Keratinocyte (primary cell): ENCODE measurements at regions not wholly inside any gene's neighbourhood (a gene's known extent, or its start where the extent isn't known, plus 50 kb on each side); places are given as distances from the start of the nearest gene placed in this dataset.
A peak's percentile ranks its signal among the peaks of the same experiment; 100 is the strongest.

Experiments
- DNase-seq: peaks from one replicate; pipeline ENCODE4 v3.0.0-alpha.2; 2011; ENCODE audit warnings: low read depth, missing footprints, low spot score
- FAIRE-seq: peaks from 2 replicates; lab custom pipeline; 2011; peaks lifted over from hg19 to GRCh38; lab: Jason Lieb, UNC
- H2AFZ ChIP-seq: 2 replicates; pipeline ENCODE4 v1.6.0; 2012; ENCODE audit warnings: low read length, control low read depth, inconsistent platforms; ENCODE audit not compliant: control insufficient read depth
- H3K27ac ChIP-seq: 2 replicates; pipeline ENCODE4 v1.5.1; 2011; ENCODE audit warnings: low read length; ENCODE audit not compliant: control insufficient read depth, insufficient read depth
- H3K27me3 ChIP-seq: 3 replicates; pipeline ENCODE4 v1.6.0; 2011; ENCODE audit warnings: low read length; ENCODE audit not compliant: control insufficient read depth, insufficient read depth; ENCODE audit errors: extremely low read depth
- H3K36me3 ChIP-seq, 2 experiments: 2 replicates in 1 of 2; 3 replicates in 1 of 2; pipeline ENCODE4 v1.5.1; 2011; ENCODE audit warnings: low read length in 2 of 2, mild to moderate bottlenecking in 1 of 2; ENCODE audit not compliant: control insufficient read depth in 2 of 2, insufficient read depth in 2 of 2; ENCODE audit errors: extremely low read depth in 1 of 2
- H3K4me1 ChIP-seq: 3 replicates; pipeline ENCODE4 v1.5.1; 2011; ENCODE audit warnings: low read length; ENCODE audit not compliant: control insufficient read depth, insufficient read depth; ENCODE audit errors: extremely low read depth
- H3K4me2 ChIP-seq: 3 replicates; pipeline ENCODE4 v1.6.0; 2011; ENCODE audit warnings: low read depth, low read length; ENCODE audit not compliant: control insufficient read depth, insufficient read depth; ENCODE audit errors: extremely low read depth
- H3K4me3 ChIP-seq, 3 experiments: fragments of 200-600 bp in 1 of 3; sonication (generic) in 1 of 3; 2 replicates in 2 of 3; 3 replicates in 1 of 3; pipeline ENCODE4 v1.5.1; 2011 to 2016; ENCODE audit warnings: low read length in 3 of 3, mild to moderate bottlenecking in 3 of 3, control low read depth in 2 of 3, inconsistent platforms in 1 of 3, low read depth in 1 of 3, mixed read lengths in 1 of 3, mixed run types in 1 of 3, moderate library complexity in 1 of 3; ENCODE audit not compliant: control insufficient read depth in 2 of 3, insufficient read depth in 2 of 3; ENCODE audit errors: extremely low read depth in 1 of 3
- H3K79me2 ChIP-seq: 2 replicates; pipeline ENCODE4 v1.6.0; 2012; ENCODE audit warnings: low read length; ENCODE audit not compliant: control insufficient read depth, insufficient read depth
- H3K9ac ChIP-seq: 3 replicates; pipeline ENCODE4 v1.6.0; 2011; ENCODE audit warnings: low read length; ENCODE audit not compliant: control insufficient read depth, insufficient read depth; ENCODE audit errors: extremely low read depth
- H3K9me1 ChIP-seq: 3 replicates; pipeline ENCODE4 v1.6.0; 2011; ENCODE audit warnings: low read length; ENCODE audit not compliant: control insufficient read depth, insufficient read depth; ENCODE audit errors: extremely low read depth
- H3K9me3 ChIP-seq: 2 replicates; pipeline ENCODE4 v1.5.1; 2012; ENCODE audit warnings: low read depth, low read length; ENCODE audit not compliant: control insufficient read depth
- H4K20me1 ChIP-seq: 3 replicates; pipeline ENCODE4 v1.6.0; 2011; ENCODE audit warnings: low read length; ENCODE audit not compliant: control insufficient read depth, insufficient read depth; ENCODE audit errors: extremely low read depth
- CTCF ChIP-seq, 3 experiments: IDR thresholded peaks in 1 of 3; conservative IDR thresholded peaks in 1 of 3; optimal IDR thresholded peaks in 1 of 3; 2 replicates in 2 of 3; 3 replicates in 1 of 3; pipeline versions ENCODE3 to v1.5.1; 2011; ENCODE audit warnings: low read length in 3 of 3, mild to moderate bottlenecking in 3 of 3, moderate library complexity in 2 of 3, control low read depth in 1 of 3, inconsistent platforms in 1 of 3; ENCODE audit not compliant: insufficient read depth in 2 of 3; ENCODE audit errors: extremely low read depth in 1 of 3
- EZH2 ChIP-seq: IDR thresholded peaks from one replicate; pipeline ENCODE4 v1.6.1; 2012; ENCODE audit warnings: inconsistent platforms, mild to moderate bottlenecking, low read length, moderate library complexity
- dilution Hi-C: fragments of 300-500 bp; cut with MboI; formaldehyde crosslinking; loops from one replicate; pipeline ENCODE4 v1.7.0; 2020; ENCODE audit warnings: low sequenced_read_pairs; ENCODE audit not compliant: extremely low pct_ligation_motif_present

DNA sequence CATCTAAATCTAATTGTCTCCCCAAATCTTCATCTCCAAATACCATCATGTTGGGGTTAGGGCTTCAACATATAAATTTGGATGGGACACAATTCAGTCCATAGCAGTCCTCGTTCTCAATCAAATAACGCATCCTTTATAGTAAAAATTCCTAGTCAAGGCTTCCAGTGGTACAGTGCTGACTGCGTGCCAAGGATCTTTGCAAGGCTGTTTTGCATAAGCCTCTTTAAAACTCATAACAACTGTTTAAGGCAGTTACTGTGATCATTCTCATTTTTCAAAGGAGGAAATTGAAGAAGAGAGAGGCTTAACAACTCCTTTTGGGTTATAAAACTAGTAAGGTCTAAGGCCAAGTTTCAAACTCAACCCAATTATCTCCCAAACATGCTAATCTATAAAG, 666.9 kb downstream of the NYAP2 start:
- no peaks in the 10 kb centered on the region for H3K79me2 ChIP-seq
- no peak overlapping the region for H2AFZ ChIP-seq
- H3K9ac ChIP-seq, result no peak overlapping the region
- dilution Hi-C loops, result no loop called here
- no peak overlapping the region for H3K4me3 ChIP-seq
- H3K27ac ChIP-seq, result no peak overlapping the region
- peaks cover 13% of the 10 kb centered on the region for H3K4me1 ChIP-seq
- H3K9me1 ChIP-seq, result no peaks in the 10 kb centered on the region
- no peaks in the 10 kb centered on the region for H3K27me3 ChIP-seq
- H3K4me2 ChIP-seq, result no peak overlapping the region
- H4K20me1 ChIP-seq, result no peaks in the 10 kb centered on the region
- no peak for DNase-seq
- H3K36me3 ChIP-seq, result no peaks in the 10 kb centered on the region
- TF ChIP-seq EZH2 (no peak), CTCF (optimal IDR thresholded peaks at IDR 0.05 in 1 of 3, IDR thresholded peaks at IDR 0.05 in 1 of 3, conservative IDR thresholded peaks at IDR 0.05 in 1 of 3; ENCODE audit: extremely low read depth in 1 of 3, insufficient read depth in 2 of 3, low read length in 3 of 3) (no peak)
- FAIRE-seq, result peak; percentile 64
- H3K9me3 ChIP-seq, result peaks cover 4% of the 10 kb centered on the region

- H3K4me2 ChIP-seq, result no peak overlapping the region
- no peaks in the 10 kb centered on the region for H3K27me3 ChIP-seq
- no peak overlapping the region for H3K9ac ChIP-seq
- no peaks in the 10 kb centered on the region for H3K9me1 ChIP-seq
- H2AFZ ChIP-seq, result peak overlapping the region; percentile 23
- no peak overlapping the region for H3K4me3 ChIP-seq
- H3K9me3 ChIP-seq, result peaks cover 2% of the 10 kb centered on the region
- H3K4me1 ChIP-seq, result peaks cover 13% of the 10 kb centered on the region
- dilution Hi-C loops, result no loop called here
- no peaks in the 10 kb centered on the region for H3K36me3 ChIP-seq
- peak overlapping the region; percentile 81 for H3K27ac ChIP-seq
- TF ChIP-seq EZH2 (no peak), CTCF (optimal IDR thresholded peaks at IDR 0.05 in 1 of 3, IDR thresholded peaks at IDR 0.05 in 1 of 3, conservative IDR thresholded peaks at IDR 0.05 in 1 of 3; ENCODE audit: extremely low read depth in 1 of 3, insufficient read depth in 2 of 3, low read length in 3 of 3) (no peak)
- no peak for DNase-seq
- no peaks in the 10 kb centered on the region for H4K20me1 ChIP-seq
- FAIRE-seq, result no peak
- H3K79me2 ChIP-seq, result no peaks in the 10 kb centered on the region
Measured at GRCh38 chr2:226064932-226065570, 665.5 kb downstream of the NYAP2 start.
